NCI-H146 (cell line): ENCODE measurements at regions not wholly inside any gene's neighbourhood (a gene's known extent, or its start where the extent isn't known, plus 50 kb on each side); places are given as distances from the start of the nearest gene placed in this dataset.
A peak's percentile ranks its signal among the peaks of the same experiment; 100 is the strongest.
"Not testable (repeated sequence)": the region's sequence is repeated elsewhere in the genome, so short reads cannot be mapped to it uniquely, and the experiment has no call there.

Experiments used
- DNase-seq: peaks from one replicate; lab custom pipeline; 2025; lab: John Stamatoyannopoulos, UW

DNA sequence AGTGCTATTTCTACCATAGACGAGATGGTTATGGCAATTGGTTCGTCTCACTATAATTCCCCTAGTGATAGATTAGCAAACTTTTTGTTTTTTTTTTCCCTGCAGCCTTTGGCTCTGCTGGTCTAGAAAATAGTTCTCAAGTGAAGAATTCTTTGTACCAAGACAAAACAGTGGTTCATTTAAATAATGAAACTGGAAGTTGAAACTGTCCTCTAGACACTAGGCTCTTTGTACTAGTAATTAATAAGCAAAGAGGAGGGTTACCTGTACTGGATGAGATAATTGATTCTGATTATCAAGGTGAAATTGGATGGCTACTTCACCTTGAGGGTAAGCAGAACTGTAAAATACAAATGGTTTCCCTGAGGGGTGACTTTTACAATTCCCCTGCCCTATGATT, 156.9 kb upstream of the DCC start:
- no peak for DNase-seq

GRCh38 chr18:52190195-52190594, 149.8 kb upstream of the DCC start:
- no peak for DNase-seq

DNA sequence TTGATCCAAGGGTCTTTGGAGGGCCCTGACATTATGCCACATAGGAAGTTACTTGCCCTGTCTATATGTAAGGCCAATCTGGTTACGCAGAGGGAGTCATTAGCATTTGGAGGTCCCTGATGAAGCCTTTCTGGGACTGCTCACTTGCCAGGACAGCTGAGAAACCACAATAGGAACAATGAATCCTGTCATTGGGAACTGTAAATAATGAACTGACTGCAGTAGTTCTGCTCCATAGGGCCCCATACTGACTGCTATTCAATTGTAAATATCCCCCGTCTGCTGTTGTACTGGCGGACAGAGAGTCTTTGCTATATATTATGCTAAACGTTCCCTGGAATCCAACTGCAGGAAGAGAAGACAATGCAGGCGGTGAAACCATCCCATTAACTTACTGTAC, 149.4 kb upstream of the DCC start:
- peak; percentile 78 for DNase-seq

DNA sequence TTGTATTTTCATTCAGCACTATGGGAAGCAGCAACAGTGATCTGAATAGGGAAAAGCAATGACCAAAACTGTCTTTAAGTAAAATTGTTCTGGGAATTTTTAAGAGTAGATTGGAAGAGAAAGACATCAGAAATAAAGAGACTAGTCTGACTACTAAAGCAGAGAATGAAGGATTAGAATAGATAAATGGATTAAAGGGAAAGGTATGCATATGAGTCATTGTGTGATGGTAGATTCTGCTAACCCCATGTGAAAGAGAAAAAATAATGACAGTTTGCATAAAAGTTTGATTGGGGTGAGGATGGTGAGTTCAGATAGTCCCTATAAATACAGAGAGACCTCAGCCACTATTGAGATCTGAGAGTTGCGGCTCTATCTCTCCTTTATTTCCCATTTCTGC, 139.6 kb upstream of the DCC start:
- no peak for DNase-seq

DNA sequence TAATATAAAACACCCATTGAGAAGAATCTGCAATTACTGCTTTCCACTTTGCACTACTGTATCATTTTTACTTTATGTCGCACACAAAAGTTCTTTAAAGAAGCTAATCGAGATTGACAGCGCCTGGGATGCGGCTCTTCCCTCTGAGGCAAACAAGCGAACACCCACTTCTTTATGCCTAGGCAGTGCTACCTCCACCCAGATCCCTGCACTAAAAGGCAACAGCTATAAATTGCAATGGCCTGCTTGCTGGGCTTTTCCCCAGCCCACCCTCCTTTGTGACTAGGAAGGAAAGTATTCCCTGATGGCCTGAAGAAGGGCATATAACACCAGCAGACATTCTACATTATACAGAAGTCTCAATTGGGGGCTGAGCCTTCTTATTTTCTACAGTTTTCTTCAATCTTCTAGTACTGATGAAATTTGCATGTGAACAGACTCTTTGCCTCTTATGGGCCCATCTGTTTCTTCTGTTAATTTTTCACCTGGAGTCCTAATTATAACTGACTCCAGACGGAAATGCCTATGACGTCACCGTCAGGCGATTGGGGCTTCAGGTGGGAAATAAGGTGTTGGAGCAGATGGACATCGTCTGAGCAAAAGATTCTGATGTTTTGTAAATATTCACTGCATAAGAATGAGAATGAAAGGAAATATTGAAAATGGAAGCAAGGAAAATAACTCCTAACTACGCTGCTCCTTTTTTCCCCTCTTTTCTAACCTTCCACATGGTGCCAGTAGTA, 138.9 kb upstream of the DCC start:
- no peak for DNase-seq

DNA sequence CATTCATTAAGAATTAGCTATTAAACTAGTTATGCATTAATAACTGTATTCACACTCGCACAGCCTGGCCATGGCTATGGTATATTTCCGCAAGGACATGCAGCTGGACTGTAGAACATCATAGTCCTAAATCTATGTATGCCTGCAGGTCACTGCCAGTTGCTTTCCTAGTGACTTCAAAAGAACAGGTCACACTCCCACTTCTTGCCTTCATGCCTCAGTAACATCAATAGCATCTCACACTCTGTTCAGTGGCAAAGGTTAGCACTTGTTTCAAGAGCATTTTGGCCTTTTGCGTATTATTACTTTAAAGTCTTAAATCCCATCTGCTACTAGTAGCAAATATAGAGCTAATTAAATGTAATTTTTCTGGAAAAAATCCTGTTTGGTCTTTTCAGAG, 131.4 kb upstream of the DCC start:
- no peak for DNase-seq

DNA sequence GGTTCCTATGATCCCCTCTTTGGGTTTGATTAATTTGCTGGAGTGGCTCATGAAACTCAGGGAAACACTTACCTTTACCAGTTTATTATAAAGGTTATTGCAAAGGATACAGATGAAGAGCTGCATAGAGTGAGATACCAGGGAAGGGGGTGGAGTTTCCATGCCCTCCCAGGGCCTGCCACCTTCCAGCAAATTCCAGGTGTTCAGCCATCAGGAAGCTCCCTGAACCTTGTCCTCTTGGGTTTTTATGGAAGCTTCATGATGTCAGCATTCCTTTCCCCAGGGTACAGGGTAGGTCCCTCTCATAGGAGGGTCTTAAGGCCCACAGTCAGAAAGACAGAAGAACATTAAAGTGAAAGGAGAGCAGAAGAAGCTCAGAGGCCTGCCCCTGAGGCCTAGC, 123.9 kb upstream of the DCC start:
- DNase-seq, result no peak

GRCh38 chr18:52216666-52217065, 123.3 kb upstream of the DCC start:
- DNase-seq, result no peak

DNA sequence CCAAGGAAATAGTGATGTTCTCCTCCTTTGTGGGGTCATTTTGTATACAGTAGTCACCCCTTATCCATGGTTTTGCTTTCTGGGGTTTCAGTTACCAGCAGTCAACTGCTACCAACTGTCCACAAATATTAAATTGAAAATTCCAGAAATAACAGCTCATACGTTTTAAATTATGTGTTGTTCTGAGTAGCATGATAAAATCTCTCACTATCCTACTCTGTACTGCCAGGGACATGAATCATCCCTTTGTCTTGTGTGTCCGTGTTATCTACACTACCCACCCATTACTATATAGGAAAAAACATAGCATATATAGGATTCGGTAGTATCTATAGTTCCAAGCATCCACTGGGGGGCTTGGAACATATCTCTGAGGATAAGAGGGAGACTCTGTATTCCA, 120.9 kb upstream of the DCC start:
- DNase-seq, result no peak

DNA sequence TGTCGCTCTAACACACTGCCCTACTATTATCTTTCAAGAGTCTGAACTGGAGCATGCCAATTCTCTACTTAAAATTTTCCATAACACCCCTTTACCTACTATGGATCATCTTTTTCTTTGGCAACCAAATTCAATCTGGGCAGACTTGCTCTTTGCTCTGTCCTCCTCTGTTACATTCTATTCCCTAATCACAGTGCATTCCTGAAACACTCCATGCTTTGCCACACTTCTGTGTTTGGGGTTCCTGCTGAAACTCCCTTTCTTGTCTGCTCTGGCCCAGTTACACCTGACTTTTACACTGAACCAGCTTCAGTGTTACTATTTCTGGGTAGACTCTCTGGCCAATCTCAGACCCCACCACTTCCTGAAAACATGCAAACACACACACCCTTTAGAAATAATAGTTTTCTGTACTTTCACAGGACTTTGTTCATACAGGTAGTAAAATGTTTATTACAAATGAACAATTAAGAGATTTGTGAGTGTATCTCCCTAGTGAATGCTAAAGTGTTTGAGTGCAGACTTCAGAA, 119.9 kb upstream of the DCC start:
- DNase-seq, result no peak

- no peak for DNase-seq
Observed at GRCh38 chr18:52222211-52222610, 117.8 kb upstream of the DCC start.

GRCh38 chr18:52227536-52227935, 112.5 kb upstream of the DCC start:
- DNase-seq, result no peak

DNA sequence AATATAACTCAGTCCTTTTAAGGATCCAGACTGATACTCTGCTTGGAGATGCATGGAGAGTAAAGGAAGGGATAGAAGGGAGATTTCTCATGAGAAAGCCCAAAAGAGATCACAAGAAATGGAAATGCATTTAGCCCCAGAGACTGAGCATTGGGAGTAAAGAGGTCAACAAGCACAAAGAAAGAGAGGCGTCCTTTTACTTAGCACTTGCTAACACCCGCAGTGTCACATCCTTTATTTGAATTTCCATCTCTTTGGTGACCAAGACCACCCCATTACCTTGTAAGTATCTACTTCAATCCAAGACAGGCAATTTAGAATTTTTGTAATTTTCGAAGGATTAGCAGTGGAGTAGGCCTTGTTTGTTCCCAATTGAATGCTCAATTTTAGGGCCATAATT, 111.8 kb upstream of the DCC start:
- no peak for DNase-seq

DNA sequence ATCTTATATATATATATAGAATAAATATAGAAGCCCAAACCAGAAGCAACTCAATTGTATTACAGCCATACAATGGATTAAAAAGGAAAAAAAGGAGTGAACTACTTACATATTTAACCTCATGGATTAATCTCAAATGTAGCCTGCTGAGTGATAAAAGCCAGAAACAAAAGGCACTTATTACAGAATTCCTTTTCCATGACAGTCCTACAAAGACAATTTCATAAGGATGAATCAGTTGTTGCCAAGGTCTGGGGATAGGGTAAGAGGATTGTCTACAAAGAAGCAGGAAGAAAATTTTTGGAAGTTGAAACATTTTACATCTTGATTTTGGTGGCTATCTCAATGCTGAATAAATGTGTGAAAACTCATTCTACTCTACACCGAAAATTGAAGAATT, 103.9 kb upstream of the DCC start:
- no peak for DNase-seq

DNA sequence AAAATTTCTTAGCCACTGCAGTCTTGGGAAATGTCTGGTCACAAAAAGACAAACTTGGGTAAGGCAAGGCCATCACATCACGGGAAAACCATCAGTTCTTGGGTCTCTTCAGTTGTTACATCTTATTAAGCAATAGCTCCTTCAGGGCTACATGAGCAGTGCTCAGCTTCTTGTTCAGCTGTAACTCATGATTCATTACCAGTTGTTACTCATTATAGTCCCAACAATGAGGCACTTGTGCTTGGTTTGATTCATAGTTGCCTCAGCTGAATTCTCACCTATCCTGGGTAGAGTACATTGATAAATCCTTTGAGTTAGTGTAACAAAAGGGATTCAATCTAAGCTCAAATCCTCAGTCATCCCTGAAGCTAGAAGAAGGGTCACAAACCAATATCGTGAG, 102.4 kb upstream of the DCC start:
- DNase-seq, result no peak

- DNase-seq, result no peak
Observed at GRCh38 chr18:52242711-52243110, 97.3 kb upstream of the DCC start.

DNA sequence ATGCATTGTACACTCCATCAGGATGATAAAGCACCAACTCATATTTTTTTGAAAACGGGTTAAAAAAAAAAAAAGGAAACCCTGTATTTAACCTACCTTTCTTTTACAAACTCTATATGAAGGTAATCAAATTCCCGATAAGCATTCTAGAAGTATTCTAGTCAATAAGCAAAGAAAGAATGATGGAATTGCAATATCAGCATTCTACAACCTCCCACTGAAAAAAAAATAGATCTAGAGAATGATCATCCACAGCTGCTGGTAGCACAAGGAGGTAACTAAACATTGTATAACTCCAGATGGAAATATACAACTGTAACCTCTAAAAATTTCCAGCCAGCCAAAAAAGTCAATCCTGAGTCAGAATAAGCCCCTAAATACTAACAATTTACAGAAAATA, 95.3 kb upstream of the DCC start:
- DNase-seq, result no peak

DNA sequence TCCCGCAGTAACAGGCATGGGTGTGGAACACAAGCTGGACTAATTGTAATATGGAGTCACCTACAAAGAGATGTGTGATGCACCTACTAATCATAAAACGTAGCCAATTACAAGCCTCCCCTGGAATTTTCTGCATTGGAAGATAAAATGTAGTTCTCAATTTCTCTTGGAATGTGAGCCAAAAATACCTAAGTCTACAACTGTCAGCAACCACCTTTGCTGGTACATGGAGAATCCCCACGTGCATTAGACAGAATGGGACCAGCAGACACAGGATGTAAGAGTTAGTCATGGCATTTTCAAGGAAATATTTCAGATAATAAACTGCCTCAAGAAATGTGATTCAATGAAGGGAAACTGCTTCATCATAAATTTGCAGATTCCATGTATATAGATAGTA, 85.6 kb upstream of the DCC start:
- no peak for DNase-seq

DNA sequence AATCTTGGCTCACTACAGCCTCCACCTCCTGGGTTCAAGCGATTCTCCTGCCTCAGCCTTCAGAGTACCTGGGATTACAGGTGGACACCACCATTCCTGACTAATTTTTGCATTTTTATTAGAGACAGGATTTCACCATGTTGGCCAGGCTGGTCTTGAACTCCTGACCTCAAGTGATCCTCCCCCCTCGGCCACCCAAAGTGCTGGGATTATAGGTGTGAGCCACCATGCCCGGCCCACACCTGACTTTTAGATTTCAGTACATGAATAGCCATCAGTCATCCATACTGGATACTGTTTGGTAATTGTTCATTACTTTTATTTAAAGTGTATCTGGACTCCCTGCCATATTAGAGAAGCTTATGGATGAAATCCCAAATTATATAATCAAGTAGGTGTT, 82.6 kb upstream of the DCC start:
- DNase-seq, result not testable (repeated sequence)

- no peak for DNase-seq
Observed at GRCh38 chr18:52275817-52276216, 64.2 kb upstream of the DCC start.

- no peak for DNase-seq
Observed at GRCh38 chr18:52277785-52278184, 62.2 kb upstream of the DCC start.

DNA sequence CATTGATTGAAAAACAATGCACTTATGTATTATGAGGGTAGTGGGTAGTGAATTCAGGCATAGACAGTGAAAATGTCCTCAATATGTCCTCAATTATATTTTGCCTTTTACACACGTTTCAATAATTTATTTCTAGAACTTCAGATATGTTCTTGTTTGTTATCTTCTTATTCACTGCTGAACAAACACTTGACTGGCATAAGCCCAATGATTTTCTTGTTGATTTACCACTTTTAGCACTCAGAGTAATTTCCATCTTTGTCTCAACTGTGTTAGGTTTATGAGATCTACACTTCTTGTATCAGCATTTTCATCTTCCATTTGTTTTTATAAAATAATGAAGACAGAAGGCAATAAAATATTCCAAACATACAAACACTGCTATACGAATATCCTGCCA, 61.8 kb upstream of the DCC start:
- DNase-seq, result no peak

DNA sequence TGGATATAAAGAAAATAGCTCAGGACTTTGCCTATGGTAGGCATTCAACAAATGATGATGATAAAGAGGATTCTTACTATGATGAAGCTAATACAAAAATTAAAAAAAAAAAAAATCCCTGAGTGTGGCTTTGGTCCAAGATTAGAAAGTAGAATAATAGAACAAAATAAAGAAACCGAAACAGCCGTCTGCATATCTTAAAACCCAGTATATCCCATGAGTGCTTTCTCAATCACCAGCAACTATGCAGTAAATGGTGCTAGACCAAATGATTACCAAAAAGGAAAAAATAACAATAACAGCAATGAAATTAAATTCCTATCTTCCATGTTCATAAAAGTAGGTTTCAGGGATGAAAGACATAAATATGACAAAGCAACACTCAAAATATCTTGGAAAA, 59.3 kb upstream of the DCC start:
- no peak for DNase-seq

DNA sequence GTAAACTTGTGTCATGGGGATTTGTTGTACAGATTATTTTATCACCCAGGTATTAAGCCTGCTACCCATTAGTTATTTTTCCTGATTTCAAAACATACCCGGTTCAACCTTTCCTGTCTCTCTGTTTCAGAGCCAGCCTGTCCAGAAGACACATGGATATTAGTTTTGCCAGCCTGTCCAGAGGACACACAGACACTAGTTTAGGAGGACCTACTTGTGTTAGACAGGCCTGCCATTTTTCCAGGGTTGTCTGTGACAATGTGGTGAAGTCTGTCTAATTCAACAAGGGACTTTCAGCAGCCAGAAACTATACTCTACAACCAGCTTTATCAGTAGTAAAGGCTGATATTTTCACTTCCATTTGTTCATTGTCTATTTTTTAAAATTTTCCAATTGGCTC, 56.1 kb upstream of the DCC start:
- peak; percentile 16 for DNase-seq
